Activated effector memory CD4-positive, alpha-beta T cell treated with anti-CD3 and anti-CD28 coated beads, Interleukin-2, amount 50 U/mL, for 16 hours (primary cell): ENCODE measurements at regions not wholly inside any gene's neighbourhood (a gene's known extent, or its start where the extent isn't known, plus 50 kb on each side); places are given as distances from the start of the nearest gene placed in this dataset.
"Not testable (repeated sequence)": the region's sequence is repeated elsewhere in the genome, so short reads cannot be mapped to it uniquely, and the experiment has no call there.

ENCODE experiments used
- DNase-seq: peaks from one replicate; pipeline ENCODE4 v3.0.0-alpha.2; 2020

- not testable (repeated sequence) for DNase-seq
Observed at GRCh38 chr6:5836597-5836996, 170.1 kb downstream of the NRN1 start.

DNA sequence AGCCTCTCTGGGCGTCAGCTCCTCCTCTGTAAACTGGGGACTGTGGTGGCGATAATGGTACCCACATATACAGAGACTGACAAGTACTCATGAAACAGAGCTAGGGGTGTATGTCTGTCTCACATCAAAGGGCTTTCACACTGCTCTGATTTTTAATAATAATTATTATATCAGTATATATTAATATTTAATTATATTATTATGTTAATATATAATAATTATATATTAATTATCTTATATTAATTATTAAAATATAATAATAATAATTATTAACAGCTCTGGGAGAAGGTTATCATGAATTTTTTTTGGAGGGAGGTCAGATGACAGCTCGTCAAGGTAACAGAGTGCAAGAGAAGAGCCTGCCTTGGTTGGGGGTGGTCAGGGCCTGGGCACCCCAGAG, 173.6 kb downstream of the NRN1 start:
- DNase-seq, result no peak

DNA sequence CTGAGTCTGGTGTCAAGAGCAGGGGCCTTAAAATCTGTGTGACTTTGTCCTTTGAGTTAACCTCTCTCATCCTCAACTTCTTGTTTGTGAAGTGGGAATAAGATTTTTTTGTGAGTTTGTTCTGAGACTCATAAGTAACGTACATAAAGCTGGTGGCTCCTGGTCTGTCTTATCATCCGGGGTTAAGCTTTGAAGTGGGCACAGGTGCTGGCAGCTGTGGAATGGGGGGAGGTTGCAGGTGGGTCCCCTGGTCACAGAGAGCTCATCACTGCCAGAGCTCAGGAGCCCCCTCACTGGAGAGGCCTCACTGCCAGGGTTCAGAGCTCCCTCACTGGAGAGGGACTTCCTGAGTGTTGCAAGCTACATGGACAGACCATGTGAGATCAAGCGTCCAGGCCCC, 174.1 kb downstream of the NRN1 start:
- DNase-seq, result no peak

- peak; percentile 78 for DNase-seq
Observed at GRCh38 chr6:5831219-5831862, 175.4 kb downstream of the NRN1 start.

- DNase-seq, result no peak
Observed at GRCh38 chr6:5828296-5828695, 178.4 kb downstream of the NRN1 start.

DNA sequence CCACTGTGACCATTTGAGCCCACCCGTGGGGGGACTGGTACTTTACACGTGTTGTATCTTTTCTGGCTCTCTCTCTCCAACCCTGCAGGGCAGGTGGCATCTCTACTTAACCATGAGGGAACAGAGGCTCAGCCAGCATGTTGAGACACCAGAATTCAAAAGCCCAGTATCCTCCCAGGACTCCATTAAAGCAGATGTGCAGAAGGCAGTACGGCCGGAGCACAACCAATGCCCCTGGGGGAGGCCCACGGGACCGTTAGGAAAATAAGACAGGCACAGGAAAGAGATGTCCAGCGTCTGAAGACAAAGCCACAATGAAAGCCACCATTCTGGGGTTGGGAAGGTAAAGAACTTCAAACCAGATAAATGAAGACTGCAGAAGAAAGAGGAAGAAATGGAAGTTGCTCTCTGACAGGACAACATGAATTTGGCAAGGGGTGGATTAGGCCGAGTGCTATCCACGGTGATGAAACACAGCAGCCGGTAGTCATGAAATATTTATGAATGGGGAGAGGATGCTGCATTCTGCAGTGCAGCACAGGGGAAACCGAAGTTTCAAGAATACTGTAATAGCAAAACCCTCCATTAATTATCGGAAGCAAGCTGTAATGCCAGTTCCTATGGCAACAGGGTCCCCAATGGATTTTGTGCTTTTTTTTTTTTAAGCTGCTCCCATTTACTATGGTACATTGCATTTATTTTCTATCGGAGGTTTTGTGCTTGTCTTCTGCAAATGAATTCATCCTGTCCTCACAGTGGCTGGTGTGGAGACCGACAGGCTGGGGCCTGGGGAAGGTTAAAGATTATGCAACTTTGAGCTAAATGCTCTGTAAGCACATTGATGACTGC, 179.4 kb downstream of the NRN1 start:
- DNase-seq, result no peak

- not testable (repeated sequence) for DNase-seq
Observed at GRCh38 chr6:5824382-5824983, 182.2 kb downstream of the NRN1 start.
